Spleen (tissue), 7 donors: ENCODE measurements at regions not wholly inside any gene's neighbourhood (a gene's known extent, or its start where the extent isn't known, plus 50 kb on each side); places are given as distances from the start of the nearest gene placed in this dataset.

Source experiments
- POLR2A ChIP-seq, 3 donors: fragments of 450-650 bp; IDR thresholded peaks; one replicate each; pipeline ENCODE4 v1.5.1; 2017; ENCODE audit warnings: antibody characterized with exemption in 3 of 3, mild to moderate bottlenecking in 1 of 3
- TF ChIP-seq, protein P1 (sequence below), 11 experiments: fragments of 200-600 bp in 7 of 11; fragments of 450-650 bp in 4 of 11; sonication (generic) in 4 of 11; IDR thresholded peaks in 8 of 11; conservative IDR thresholded peaks in 3 of 11; 1 replicate in 7 of 11; 2 replicates in 4 of 11; pipeline versions ENCODE4 v1.4.0 to v1.8.0; 2016 to 2021; ENCODE audit warnings: antibody characterized with exemption in 11 of 11, inconsistent platforms in 4 of 11, mild to moderate bottlenecking in 1 of 11
- donor health status: DM: no; HTN: no; CAD: no; lungs with moderate emphysema.
- donor health status: DM: no; HTN: no; CAD: no.
- donor health status: DM: no; HTN: no; CAD: no.

DNA sequence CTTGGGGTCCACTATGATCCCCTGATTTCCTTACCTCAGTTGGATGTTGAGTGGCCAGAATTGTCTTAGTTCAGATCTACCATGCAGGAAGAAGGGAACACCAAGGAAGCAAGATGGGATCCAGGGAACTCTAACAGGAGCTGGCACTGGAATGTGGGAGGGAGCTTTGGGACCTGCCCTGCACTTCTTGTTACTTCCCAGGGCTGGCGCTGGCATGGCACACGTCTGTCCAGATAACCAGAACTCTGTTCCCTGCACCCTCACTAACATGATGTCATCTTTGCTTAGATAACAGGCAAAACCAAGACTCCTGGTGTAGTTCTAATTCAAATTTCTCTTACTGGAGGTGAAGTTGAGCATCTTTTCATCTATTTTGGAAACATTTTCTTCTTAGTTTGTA lies 550.0 kb downstream of the MN1 start:
- TF ChIP-seq, protein P1, sequence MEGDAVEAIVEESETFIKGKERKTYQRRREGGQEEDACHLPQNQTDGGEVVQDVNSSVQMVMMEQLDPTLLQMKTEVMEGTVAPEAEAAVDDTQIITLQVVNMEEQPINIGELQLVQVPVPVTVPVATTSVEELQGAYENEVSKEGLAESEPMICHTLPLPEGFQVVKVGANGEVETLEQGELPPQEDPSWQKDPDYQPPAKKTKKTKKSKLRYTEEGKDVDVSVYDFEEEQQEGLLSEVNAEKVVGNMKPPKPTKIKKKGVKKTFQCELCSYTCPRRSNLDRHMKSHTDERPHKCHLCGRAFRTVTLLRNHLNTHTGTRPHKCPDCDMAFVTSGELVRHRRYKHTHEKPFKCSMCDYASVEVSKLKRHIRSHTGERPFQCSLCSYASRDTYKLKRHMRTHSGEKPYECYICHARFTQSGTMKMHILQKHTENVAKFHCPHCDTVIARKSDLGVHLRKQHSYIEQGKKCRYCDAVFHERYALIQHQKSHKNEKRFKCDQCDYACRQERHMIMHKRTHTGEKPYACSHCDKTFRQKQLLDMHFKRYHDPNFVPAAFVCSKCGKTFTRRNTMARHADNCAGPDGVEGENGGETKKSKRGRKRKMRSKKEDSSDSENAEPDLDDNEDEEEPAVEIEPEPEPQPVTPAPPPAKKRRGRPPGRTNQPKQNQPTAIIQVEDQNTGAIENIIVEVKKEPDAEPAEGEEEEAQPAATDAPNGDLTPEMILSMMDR (IDR thresholded peaks at IDR 0.05 in 8 of 11, conservative IDR thresholded peaks at IDR 0.05 in 3 of 11), result no peak
- no peak for TF ChIP-seq POLR2A (IDR thresholded peaks at IDR 0.05)
